DMS 273 treated with DMSO at 0.1 percent for 48 hours (cell line): ENCODE measurements at regions not wholly inside any gene's neighbourhood (a gene's known extent, or its start where the extent isn't known, plus 50 kb on each side); places are given as distances from the start of the nearest gene placed in this dataset.

ENCODE experiments used
- DNase-seq: peaks from one replicate; lab custom pipeline; 2025; lab: John Stamatoyannopoulos, UW

DNA sequence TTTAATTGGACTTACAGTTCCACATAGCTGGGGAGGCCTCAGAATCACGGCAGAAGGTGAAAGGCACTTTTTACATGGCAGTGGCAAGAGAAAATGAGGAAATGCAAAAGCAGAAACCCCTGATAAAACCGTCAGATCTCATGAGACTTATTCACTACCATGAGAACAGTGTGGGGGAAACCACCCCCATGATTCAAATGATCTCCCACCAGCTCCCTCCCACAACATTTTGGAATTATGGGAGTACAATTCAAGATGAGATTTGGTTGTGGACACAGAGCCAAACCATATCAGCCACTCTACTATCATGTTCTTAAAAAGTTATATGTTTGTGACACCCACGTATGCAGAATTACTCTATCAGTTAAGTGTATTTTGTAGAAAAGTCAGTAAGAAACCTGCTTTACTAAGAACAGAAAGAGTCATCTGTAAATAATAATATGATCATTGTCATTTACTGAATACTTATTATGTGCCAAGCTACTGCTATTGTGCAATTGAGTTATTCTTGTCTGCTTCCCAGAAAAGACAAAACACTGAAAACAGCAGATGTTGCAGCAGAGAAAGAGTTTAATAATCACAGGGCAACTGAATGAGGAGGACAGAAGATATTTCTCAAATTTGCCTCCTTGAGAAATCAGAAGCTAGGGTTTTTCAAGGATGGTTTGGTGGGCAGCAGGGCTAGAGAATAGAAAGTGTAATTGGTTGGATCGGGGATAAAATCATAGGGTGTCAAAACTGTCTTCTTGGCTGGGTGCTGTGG, 207.7 kb upstream of the FGGY start:
- DNase-seq: no peak

DNA sequence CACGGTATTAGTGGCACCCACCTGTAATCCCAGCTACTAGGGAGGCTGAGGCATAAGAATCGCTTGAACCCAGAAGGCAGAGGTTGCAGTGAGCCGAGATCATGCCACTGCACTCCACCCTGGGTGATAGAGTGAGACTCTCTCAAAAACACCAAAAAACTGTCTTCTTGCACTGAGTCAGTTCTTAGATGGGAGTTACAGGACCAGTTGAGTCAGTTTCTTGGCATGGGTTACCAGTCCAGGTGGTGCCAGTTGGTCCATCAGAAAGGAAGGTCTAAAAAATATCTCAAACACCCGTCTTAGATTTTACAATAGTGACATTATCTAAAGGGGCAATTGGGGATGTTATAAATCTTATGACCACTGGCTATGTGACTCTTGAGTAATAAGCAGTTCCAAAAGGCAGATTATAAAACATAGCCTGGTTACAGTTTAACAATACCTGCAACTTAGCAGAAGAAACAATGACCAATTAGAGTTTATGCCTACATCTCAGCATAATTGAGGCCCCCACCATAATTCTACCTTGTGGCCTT, 206.9 kb upstream of the FGGY start:
- DNase-seq: no peak

DNA sequence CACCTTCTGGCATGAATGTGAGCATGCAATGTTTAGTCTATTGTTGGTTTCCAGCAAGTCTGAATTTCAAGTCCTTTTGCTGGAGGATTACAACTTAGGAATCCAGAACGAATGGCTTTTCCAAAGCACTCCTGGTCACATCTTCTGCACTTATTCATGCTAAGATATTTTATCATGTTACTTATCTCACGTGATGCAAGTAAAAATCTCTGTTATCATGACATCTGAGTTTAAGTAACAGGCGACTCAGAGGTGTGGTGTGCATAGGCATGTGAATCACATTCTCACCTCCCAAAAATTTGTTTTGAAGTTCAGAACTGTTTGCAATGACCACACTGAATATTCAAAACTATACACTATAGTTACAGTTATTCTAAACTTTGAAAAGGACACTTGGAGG, 204.8 kb upstream of the FGGY start:
- no peak for DNase-seq

DNA sequence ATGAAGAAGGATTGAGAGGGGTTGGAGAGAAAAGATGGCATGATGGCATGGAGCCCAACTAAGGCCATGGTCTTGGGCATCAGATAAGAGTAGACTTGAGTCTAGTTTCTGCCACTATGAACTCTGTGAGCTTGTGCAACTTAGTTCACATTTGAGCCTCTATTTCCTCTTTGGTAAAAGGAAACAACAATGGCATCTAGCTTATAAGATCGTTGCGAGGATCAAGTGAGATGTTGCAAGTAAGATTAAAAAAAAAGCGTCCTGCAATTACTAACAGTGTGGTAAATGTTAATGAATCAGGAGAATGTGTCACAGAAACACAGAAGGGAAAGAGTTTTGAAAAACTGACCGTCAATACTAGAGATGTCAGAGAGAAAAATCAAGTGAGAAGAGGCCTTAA, 202.9 kb upstream of the FGGY start:
- DNase-seq: no peak

DNA sequence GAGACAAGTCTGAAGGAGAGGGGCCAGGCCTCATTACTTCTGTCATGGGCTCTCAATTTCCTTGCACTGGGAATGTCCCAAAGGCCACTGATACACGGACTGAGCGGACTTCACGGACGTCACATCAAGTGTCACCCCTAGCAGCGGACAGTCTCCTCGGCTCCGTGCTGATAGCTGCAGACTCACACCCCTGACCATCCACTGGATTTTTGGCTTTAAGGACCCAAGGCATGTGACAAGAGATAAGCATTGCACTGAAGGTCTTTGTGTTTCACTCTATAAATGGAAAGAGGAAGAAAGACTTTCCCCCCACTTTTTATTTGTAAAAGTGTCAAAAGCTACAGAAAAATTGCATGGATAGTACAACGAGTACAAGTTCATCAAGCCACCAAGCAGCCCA, 200.4 kb upstream of the FGGY start:
- no peak for DNase-seq

DNA sequence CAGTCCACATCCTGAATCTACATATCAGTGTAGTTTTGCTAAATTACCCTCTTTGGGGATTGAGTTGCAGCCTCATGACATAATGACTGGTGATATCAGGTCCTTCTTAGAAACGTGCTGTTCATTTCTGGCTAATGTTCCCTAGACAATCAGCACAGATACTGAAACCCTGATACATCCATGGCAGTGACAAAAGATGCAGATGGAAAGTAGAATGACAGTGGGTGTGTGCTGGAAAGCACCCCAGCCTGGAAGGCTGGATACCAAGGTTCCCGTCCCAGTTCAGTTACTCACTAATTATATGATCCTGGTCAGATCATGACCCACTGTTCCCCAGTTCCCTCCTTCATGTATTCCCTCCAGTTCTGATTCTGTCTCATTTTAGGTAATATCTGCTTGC, 198.2 kb upstream of the FGGY start:
- no peak for DNase-seq

DNA sequence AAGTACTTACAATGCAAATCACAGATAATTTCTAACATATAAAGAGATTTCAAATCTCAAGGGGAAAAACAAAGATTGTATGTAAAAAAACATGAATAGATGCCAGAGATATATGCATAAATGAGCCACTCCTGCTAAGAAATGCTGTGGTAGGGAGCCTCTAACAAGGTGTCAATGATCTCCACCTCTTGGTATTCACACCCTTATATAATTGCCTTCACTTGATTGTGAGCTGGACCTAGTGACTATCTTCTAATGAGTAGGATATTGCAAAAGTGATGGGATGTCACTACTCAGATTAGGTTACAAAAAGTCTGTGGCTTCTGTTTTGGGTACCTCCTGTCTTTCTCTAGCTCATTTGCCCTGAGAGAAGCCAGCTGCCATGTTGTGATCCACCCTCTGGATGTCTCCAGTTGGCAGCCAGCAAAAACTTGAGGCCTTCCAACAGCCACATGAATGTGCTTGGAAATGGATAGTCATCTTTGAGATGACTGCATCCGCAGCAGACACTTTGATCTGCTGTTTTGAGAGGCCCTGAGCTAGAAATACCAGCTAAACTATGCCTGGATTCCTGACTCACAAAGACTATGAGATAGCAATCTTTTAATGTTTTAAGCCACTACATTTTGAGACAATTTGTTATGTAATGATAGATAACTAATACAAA, 196.1 kb upstream of the FGGY start:
- DNase-seq: no peak

DNA sequence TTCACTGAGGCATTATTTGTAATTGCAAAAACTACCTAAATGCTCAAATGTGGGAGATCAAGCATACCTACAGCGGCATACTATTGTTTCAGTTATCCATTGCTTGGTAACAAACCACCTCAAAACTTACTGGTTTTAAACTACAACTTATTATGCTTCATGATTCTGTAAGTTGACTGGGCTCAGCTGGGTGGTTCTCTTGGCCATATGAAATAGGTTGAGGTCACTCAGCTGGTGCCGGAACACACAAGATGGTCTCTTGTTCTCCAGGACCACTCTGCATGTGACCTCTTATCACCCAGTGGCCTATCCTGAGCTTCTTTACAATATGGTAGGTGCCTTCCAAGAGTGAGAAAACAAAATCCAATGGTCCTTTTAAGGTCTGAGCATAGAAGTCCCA, 195.4 kb upstream of the FGGY start:
- no peak for DNase-seq

DNA sequence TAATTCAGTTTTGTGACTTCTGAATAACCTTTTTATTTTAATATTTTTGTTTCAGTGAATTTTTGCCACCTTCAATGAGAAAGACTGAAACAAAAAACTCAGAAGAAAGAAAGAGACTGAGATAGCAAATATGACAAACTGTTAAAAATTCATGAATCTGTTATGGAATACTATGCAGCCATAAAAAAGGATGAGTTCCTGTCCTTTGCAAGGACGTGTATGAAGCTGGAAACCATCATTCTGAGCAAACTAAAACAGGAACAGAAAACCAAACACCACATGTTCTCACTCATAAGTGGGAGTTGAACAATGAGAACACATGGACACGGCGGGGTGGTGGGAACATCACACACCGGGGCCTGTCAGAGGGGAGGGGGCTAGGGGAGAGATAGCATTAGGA, 193.4 kb upstream of the FGGY start:
- DNase-seq: no peak

DNA sequence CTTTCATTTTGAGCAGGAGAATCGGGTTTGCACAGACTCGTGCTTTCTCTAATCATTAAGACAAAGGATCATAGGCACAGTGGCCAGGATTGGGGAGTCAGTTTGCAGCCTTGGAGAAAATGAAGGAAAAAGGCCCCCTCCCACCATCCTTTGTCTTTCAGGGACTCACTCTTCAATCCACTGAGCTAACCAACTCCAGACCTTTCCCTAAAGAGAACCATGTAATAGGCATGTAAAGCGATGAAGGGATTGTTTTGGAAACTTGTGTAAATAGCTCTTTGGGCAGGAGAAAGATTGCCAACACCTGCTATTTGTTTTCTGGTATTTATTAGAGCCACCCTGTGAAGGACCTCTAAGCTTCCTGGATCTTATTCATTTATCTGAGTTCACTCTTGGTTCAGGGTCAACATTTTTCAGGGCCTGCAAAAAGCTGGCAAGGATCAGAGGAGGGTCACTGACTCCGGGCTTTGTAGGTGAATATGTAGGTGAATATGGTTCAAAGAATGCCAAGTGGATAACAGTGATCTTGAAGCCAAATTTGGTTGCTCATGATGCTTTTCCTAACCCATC, 192.6 kb upstream of the FGGY start:
- no peak for DNase-seq

DNA sequence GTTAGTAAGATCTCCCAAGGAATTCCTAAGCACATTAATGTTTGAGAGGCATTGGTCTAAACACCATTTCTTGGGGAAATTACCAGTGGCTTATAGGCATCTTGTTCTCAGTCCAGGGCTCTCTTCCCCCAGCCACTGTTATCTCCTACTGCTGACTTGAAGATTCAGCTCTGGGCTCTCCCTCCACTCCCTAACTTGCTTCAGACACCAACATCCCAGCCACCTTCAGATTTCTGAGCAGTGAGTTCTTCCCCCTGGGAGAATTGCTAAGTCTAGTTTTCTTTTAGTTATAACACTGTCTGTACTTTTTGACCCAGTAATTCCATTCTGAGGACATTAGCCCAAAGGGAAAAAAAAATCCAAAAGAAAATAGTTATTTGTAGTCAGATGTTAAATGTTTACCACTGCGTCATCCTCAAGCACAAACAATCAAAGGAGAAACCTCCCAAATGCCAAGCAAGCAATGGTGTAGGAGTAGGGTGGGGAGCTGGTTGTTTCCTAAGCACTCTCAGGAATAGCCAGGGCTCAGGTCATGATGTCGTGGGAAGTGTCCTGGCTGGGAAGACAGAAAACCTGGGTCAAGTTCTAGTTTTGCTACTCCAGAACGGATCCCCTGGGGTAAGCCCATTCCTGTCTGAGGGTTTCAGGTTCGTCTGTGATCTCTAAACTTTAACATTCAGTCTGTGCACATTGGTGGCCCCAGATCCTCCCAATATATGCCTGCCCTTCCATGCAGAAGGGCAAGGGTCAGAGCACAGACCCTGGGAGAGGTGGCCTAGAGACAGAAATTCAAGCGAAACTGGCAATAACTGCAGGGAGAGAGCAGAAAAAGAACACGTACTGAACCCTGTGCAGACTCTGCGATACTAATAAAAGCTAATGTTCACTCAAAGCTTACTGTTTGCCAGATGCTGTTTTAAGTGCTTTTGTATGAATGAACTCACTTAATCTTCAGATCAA, 191.1 kb upstream of the FGGY start:
- no peak for DNase-seq

DNA sequence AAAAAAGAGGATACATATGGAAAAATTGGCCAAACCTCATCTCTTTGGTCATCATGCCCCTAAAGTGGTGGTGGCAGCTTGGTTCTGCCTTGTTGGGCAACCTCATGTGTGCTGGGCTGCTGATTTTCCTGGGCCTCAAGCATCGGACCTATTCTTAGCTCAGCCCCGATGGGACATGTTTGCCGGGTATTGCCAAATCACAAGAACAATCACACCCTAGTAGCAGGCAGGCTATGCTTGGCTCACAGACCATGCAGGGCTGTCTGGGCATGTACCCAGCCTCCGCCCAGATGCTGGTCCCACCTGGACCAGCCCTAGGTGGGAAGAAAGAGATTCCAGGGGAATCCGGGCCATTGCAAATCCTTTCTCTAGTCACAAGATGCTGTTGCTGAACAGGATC, 189.4 kb upstream of the FGGY start:
- DNase-seq: peak; percentile 90

DNA sequence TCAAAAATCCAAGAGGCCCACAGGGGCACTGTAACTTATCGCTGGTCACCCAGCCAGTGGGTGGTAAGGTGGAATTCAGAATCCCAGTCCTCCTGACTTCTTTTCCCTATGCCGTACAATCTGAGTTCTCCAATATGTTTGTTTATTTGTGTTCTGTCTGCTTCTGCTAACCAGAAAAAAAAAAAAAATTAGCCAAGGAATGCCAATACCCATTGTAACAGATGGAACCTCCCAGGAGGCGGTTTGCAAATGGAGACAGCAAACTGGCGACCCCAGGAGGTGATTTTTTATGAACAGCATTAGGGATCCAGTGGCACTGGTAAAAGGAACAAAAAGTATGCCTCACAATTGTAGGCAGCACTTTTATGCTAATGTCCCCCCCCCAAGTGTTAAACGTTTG, 189.0 kb upstream of the FGGY start:
- DNase-seq: peak; percentile 83

DNA sequence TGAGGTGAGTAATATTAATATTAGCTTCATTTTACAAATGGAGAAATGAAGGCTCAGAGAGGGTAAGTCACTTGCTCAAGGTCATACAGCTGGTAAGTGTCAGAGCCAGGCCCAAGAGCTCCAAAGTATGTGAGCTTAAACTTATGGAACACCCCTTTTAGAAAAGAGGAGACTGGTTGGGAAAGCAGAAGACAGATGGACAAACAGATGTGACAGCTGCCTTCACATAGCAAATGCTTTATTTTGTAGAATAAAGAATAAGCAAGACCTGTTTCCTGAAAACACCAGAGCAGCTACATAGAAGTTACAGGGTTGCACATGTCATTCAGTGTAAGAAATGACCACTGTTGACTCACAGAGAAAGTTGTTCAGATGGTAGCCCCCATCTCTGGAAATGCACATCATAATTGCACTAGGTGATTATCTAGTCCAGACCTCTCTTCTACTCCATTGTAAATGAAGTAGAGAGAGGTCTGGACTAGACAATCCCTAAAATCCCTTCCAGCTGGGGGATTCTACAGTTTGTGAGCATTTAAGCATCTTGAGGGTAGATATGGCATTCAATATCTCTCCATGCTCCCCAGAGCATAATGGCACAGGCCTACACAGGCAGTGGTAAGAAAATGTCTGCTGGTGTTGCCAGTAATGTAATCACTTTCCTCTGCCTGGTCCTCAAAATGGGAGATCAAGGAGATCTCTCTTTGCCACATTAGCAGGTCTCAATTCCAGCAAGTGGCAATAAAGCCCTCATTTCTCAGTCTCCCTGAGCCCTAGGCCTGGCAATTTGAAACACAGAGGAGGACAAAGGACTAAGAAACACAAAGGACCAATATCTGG, 188.2 kb upstream of the FGGY start:
- peak; percentile 75 for DNase-seq

DNA sequence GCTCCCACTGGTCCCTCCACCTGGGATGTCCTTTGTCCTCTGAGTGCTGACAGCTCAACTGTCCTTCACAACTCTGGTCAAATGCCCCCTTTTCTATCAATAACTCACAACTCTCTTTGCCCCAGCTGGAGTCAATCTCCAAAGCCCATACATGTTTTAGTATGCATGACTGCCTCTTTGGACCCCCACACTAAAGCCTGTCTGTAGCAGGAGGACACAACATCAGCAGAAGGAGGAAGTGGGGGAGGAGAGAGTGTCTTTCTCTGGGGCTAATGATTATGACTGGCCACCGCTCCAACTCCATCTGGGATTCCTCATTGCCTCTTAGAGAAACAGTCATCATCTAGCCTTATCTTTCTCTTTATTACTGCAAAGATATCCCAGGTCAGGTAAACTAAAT, 186.6 kb upstream of the FGGY start:
- DNase-seq: no peak

DNA sequence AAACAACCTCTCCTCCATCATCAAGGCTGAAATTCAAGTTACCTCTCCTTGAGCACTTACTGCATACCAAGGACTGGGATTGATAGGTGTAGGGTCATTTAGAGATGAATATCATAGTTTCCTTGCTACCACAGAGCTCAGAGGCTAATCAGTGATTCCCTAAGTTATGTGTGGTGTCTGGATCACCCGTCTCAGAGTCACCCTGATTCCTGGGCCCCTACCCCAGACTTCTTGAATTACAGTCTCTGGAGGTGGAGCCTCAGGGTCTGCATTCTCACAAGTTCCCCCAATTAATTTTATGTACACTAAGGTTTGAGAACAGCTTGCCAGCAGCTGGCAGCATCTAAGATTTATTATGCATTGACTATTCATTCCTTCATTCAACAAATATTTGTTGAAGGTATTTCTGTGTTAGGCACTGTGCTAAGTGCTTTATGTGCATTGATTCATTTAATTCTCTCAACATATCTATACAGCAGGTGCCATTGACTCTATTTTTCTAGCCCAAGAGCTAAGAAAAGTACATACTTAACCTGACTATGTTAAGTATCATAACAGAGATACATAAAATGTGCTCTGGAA, 182.9 kb upstream of the FGGY start:
- DNase-seq: no peak

DNA sequence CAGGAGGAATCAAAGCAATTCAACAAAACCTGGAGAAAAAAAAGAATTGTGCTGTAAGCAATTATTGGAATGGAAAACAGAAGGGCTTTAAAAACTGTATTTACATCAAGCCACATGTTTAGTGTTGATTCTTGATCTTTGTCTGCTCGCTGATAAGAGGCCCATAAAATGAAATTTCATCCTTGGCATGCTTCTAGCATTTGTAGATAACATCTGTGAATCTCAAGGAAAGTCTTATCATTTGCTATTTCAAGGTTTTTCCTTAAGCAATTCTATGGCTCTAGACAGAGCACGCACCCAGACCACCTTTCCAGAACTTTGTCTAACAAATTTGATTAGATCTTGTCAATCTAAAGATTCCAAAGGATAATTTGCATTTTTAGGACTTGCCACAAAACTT, 181.0 kb upstream of the FGGY start:
- DNase-seq: no peak

DNA sequence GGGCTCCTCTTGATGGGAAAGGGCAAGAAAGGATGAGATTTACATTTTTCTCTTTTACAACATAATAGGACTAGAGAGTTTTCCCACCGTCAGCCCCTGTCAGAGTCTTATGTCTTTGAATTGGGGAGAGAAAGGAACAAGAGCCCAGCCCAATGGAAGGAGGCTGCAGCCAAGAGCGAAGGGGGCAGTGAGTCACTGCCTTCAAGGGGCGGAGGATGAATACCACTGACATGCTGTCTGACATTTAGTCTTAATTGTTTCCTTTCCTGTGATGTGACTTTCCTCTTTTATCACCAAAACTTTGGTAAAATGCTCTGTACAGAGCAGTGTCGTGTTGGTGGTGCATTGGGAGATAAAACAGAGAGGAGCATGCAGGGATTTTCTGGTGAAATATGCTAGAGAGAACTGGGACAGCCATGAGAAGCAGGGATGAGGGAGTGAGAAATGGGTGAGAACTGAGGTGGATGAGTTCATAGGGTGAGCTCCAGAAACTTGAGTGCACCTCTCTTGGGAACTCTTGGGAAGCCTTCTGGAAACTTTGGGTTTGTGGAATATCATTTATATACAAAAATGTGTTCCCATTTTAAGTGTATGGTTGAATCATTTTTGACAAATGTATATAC, 179.9 kb upstream of the FGGY start:
- DNase-seq: no peak

DNA sequence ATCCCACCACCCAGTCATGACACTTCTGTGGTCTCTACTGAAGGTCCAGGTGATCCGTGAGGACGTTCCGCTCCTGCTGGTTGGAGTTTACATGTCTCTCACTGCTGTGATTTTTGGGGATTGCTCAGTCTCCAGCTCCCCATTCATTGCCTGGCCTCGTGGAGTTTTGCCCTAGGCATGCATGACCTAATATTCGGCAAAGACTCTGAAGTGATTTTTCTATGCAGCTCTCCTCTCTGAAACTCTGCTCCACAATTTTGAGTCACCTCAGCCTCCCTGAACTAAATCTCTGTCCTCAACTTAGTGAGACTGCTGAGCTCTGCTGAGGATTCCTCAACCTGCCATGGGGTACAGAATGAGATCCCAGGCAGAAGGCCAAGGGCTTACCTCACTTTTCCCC, 174.4 kb upstream of the FGGY start:
- no peak for DNase-seq

DNA sequence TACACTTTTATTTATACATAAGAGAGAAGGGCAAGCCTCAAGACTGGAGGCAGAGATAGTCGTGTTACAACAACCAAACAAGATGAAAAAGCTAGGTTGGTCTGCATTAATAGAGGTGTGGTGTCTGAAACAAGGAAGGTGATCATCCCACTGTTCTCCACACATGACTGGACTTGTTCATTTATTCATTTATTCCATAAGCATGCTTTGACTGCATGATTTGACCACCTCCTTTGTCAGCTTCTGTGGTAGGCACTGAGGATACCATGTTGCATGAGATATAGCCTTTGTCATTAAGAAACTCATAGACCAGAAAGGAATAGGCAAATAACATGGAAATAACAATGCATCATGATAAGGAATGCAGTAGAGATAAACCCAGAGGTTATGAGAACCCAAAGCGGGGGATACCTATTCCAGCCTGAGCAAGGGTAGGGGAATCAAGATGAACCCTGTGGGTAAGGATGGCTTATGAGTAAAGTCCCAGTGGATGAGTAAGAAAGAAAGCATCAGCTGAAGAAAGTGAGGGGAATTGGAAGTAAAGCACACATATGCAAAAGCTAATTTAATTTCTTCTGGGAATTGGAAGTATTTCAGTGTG, 173.7 kb upstream of the FGGY start:
- DNase-seq: no peak
